HCT116 (cell line): ENCODE measurements at regions not wholly inside any gene's neighbourhood (a gene's known extent, or its start where the extent isn't known, plus 50 kb on each side); places are given as distances from the start of the nearest gene placed in this dataset.

Source experiments
- CEBPB ChIP-seq: IDR thresholded peaks from 2 replicates; pipeline ENCODE4 v1.6.1; 2012; ENCODE audit warnings: low read depth
- CTCF ChIP-seq, 3 experiments: fragments of 200-600 bp in 1 of 3; sonication (generic) in 1 of 3; IDR thresholded peaks in 2 of 3; conservative IDR thresholded peaks in 1 of 3; 2 replicates each; pipeline ENCODE4 v1.5.1; 2012 to 2017; ENCODE audit warnings: low read depth in 2 of 3, low read length in 2 of 3, antibody characterized with exemption in 1 of 3, borderline replicate concordance in 1 of 3, control low read depth in 1 of 3, mild to moderate bottlenecking in 1 of 3, mixed read lengths in 1 of 3, mixed run types in 1 of 3, moderate library complexity in 1 of 3; ENCODE audit not compliant: insufficient read depth in 1 of 3
- JUND ChIP-seq: IDR thresholded peaks from 2 replicates; pipeline ENCODE4 v1.6.1; 2012
- POLR2A ChIP-seq: IDR thresholded peaks from 2 replicates; pipeline ENCODE4 v1.7.0; 2011; ENCODE audit warnings: borderline replicate concordance; ENCODE audit not compliant: insufficient read depth, insufficient read length; ENCODE audit errors: extremely low read depth
- REST ChIP-seq: IDR thresholded peaks from 2 replicates; pipeline ENCODE4 v1.6.1; 2012; ENCODE audit warnings: low read depth
- SIN3A ChIP-seq: IDR thresholded peaks from 2 replicates; pipeline ENCODE4 v1.6.1; 2012; ENCODE audit warnings: low read depth

- TF ChIP-seq CTCF (IDR thresholded peaks at IDR 0.05 in 2 of 3, conservative IDR thresholded peaks at IDR 0.05 in 1 of 3; ENCODE audit: borderline replicate concordance in 1 of 3, insufficient read depth in 1 of 3, low read depth in 2 of 3, low read length in 2 of 3) (no peak), POLR2A (no peak), SIN3A (no peak), CEBPB (no peak), JUND (no peak), REST (no peak)
These were observed 315.1 kb downstream of the THBS2 start for GRCh38 chr6:168938546-168938945.
